OCI-LY7 (cell line): ENCODE measurements at regions not wholly inside any gene's neighbourhood (a gene's known extent, or its start where the extent isn't known, plus 50 kb on each side); places are given as distances from the start of the nearest gene placed in this dataset.

Experiments used
- BruUV-seq: library from RNA; stranded (reverse); fragments of 400-500 nt; replicated peaks from 2 replicates; lab custom pipeline; 2021; lab: Mats Ljungman, UMichigan
- CTCF ChIA-PET: fragments of 300-600 bp; sonication (Branson Sonifier 250); formaldehyde crosslinking; loops from one replicate; lab custom pipeline; 2022; ENCODE audit warnings: antibody characterized with exemption; ENCODE audit not compliant: unreplicated experiment; lab: Charles Lee
- POLR2A ChIA-PET: fragments of 300-600 bp; sonication (Branson Sonifier 250); formaldehyde crosslinking; loops from one replicate; lab custom pipeline; 2022; ENCODE audit warnings: antibody characterized with exemption; lab: Charles Lee
- DNase-seq: peaks from one replicate; pipeline ENCODE4 v3.0.0-alpha.2; 2015; ENCODE audit warnings: low spot score
- H2AFZ ChIP-seq: fragments of 200-600 bp; sonication (generic), shearing (Covaris generic); 2 replicates; pipeline ENCODE4 v1.6.1; 2014; ENCODE audit warnings: mild to moderate bottlenecking, antibody characterized with exemption, low read length, moderate library complexity
- H3K27ac ChIP-seq: fragments of 200-600 bp; sonication (generic); 2 replicates; pipeline ENCODE4 v1.5.1; 2014; ENCODE audit warnings: mixed run types, low read depth, mild to moderate bottlenecking, moderate library complexity, low read length, inconsistent platforms; ENCODE audit not compliant: poor library complexity, severe bottlenecking
- H3K36me3 ChIP-seq: fragments of 200-600 bp; sonication (generic); 2 replicates; pipeline ENCODE4 v1.6.1; 2014; ENCODE audit warnings: mild to moderate bottlenecking, antibody characterized with exemption, low read length, moderate library complexity, mixed read lengths; ENCODE audit not compliant: insufficient read depth
- H3K4me1 ChIP-seq: fragments of 200-600 bp; sonication (generic); 2 replicates; pipeline ENCODE4 v1.5.1; 2014; ENCODE audit warnings: mild to moderate bottlenecking, low read length; ENCODE audit not compliant: insufficient read depth, poor library complexity, severe bottlenecking
- H3K4me2 ChIP-seq: fragments of 200-600 bp; sonication (generic); 2 replicates; pipeline ENCODE4 v1.6.1; 2014; ENCODE audit warnings: mild to moderate bottlenecking, low read length
- H3K4me3 ChIP-seq: fragments of 200-600 bp; sonication (generic); 2 replicates; pipeline ENCODE4 v1.5.1; 2014; ENCODE audit warnings: mild to moderate bottlenecking, low read depth, low read length; ENCODE audit not compliant: poor library complexity, severe bottlenecking
- H3K79me2 ChIP-seq: fragments of 200-600 bp; sonication (generic); 2 replicates; pipeline ENCODE4 v1.6.1; 2016; ENCODE audit warnings: low read depth, mild to moderate bottlenecking, low read length, moderate library complexity, mixed read lengths; ENCODE audit not compliant: insufficient read depth
- H3K9me2 ChIP-seq: fragments of 200-600 bp; sonication (generic); 2 replicates; pipeline ENCODE4 v1.6.1; 2016; ENCODE audit warnings: mild to moderate bottlenecking, low read length, mixed read lengths; ENCODE audit not compliant: insufficient read depth
- H3K9me3 ChIP-seq: fragments of 200-600 bp; sonication (generic); 2 replicates; pipeline ENCODE4 v1.6.1; 2014; ENCODE audit warnings: mild to moderate bottlenecking, mixed run types, low read length, mixed read lengths
- H4K20me1 ChIP-seq: fragments of 200-600 bp; sonication (generic); 2 replicates; pipeline ENCODE4 v1.6.1; 2014; ENCODE audit warnings: mild to moderate bottlenecking, antibody characterized with exemption, low read length, moderate library complexity, mixed read lengths; ENCODE audit not compliant: insufficient read depth
- EZH2phosphoT487 ChIP-seq: fragments of 200-600 bp; sonication (generic); IDR thresholded peaks from 2 replicates; pipeline ENCODE4 v1.6.1; 2018; ENCODE audit warnings: low read depth, borderline replicate concordance, mild to moderate bottlenecking, mixed run types, antibody characterized with exemption, low read length, moderate library complexity, mixed read lengths
- intact Hi-C: fragments of 100-400 bp; cut with micrococcal nuclease; formaldehyde crosslinking; loops from one replicate; pipeline ENCODE4 v1.10.0; 2022; ENCODE audit not compliant: unreplicated experiment
- TF ChIP-seq, protein P1 (sequence below): fragments of 200-600 bp; sonication (generic); conservative IDR thresholded peaks from 2 replicates; pipeline ENCODE4 v1.5.1; 2014; ENCODE audit warnings: mild to moderate bottlenecking, antibody characterized with exemption, low read length, moderate library complexity, mixed read lengths

DNA sequence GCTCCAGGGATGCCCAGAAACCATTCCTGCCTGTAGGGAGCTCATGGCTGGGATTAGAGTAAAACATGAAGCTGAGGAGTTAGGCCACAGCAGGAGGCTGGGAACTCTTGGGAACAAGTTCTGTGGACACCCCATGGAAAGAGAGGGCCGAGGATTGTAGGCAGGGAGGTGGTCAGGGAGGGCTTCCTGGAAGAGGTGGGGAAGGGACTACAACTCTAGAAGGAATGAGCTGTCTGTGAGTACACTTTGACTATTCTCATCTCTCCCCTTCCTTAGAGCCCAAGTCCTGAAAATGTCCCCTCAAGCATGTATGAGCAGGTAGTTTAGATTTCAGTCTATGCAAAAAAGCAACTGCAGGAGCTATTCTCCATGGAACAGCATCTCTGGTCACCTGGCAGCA, 139.9 kb upstream of the GLI2 start:
- TF ChIP-seq EZH2phosphoT487, result no peak
- TF ChIP-seq, protein P1, sequence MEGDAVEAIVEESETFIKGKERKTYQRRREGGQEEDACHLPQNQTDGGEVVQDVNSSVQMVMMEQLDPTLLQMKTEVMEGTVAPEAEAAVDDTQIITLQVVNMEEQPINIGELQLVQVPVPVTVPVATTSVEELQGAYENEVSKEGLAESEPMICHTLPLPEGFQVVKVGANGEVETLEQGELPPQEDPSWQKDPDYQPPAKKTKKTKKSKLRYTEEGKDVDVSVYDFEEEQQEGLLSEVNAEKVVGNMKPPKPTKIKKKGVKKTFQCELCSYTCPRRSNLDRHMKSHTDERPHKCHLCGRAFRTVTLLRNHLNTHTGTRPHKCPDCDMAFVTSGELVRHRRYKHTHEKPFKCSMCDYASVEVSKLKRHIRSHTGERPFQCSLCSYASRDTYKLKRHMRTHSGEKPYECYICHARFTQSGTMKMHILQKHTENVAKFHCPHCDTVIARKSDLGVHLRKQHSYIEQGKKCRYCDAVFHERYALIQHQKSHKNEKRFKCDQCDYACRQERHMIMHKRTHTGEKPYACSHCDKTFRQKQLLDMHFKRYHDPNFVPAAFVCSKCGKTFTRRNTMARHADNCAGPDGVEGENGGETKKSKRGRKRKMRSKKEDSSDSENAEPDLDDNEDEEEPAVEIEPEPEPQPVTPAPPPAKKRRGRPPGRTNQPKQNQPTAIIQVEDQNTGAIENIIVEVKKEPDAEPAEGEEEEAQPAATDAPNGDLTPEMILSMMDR, result no peak
- H3K9me2 ChIP-seq, result no peaks in the 10 kb centered on the region
- POLR2A ChIA-PET, result no interaction called here
- no TSS peak for BruUV-seq
- H3K27ac ChIP-seq, result no peak overlapping the region
- H3K36me3 ChIP-seq, result no peaks in the 10 kb centered on the region
- no peak overlapping the region for H3K4me2 ChIP-seq
- no peak overlapping the region for H2AFZ ChIP-seq
- CTCF ChIA-PET, result interaction anchor here (0.9 kb wide), 1 partner anchor 31 kb away, joined by 4 read pairs; no protein-coding TSS in a partner anchor
- no peaks in the 10 kb centered on the region for H3K9me3 ChIP-seq
- intact Hi-C loops, result no loop called here
- no peaks in the 10 kb centered on the region for H3K4me1 ChIP-seq
- H4K20me1 ChIP-seq, result no peaks in the 10 kb centered on the region
- H3K4me3 ChIP-seq, result no peak overlapping the region
- DNase-seq, result no peak
- H3K79me2 ChIP-seq, result no peaks in the 10 kb centered on the region

DNA sequence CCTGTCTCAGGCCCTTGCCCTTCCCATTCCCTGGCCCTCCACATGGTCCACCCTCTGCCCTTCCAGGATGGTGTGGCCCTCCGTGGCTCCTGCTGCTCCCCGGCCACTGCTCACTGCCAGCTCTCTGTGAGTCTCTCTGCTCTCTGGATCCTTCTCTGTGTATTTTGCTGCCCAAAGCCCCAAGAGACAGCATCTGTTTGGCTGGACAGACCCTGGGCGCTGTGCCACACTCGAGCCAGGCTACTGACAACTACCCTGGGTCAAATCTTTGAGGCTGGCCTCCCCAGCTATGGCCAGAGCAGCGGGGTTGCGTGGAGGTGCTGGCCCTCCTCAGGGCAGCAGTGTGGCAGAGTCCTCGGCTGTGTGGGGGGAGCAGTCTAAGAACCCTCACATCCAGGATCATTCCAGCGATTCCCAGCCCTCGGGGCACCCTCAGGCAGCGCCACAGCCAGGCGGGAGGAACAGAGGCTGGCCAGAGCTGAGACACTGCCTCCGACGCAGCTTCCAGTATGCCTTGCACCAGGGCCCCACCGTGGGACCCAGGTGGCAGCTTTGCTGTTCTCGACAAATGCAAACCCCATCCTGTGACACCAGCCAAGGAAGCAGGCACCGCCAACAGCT, 139.4 kb upstream of the GLI2 start:
- H3K9me2 ChIP-seq, result no peaks in the 10 kb centered on the region
- no peaks in the 10 kb centered on the region for H3K9me3 ChIP-seq
- CTCF ChIA-PET, result interaction anchor here (0.9 kb wide), 1 partner anchor 31 kb away, joined by 4 read pairs; no protein-coding TSS in a partner anchor
- BruUV-seq, result no TSS peak
- POLR2A ChIA-PET, result no interaction called here
- no peaks in the 10 kb centered on the region for H4K20me1 ChIP-seq
- H3K4me3 ChIP-seq, result no peak overlapping the region
- no peak overlapping the region for H3K27ac ChIP-seq
- H3K36me3 ChIP-seq, result no peaks in the 10 kb centered on the region
- TF ChIP-seq, protein P1, result no peak
- no peak for TF ChIP-seq EZH2phosphoT487
- no peak overlapping the region for H3K4me2 ChIP-seq
- intact Hi-C loops, result no loop called here
- no peak for DNase-seq
- no peaks in the 10 kb centered on the region for H3K4me1 ChIP-seq
- no peaks in the 10 kb centered on the region for H3K79me2 ChIP-seq
- no peak overlapping the region for H2AFZ ChIP-seq

DNA sequence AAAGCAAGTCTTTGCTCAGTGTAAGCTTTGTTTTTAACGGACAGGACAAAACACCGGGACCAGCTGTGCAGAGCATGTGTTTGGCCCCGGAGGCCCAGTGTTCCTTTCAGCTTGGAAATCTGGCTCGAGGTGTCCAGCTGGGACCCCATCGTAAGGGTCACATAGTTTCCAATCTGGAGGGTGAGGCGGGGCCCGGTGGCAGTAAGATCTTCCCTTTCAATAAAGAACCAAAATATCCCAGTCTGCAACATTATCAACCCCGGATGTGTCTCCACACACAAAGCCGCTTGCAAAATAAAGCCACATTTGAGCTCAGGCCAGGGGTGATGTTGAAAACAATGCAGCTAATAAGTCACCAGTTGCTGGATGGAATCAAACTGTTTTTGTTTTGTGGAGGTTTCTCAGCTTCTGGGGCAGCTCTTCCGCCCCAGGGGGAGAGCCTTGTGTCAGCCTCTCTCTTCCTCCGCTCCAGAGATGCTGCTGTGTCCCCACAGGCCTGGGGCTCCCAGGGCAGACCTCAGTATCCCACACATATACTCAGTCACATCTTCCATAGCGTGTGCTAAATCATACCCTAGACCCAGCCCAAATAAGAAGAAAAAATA, 138.6 kb upstream of the GLI2 start:
- BruUV-seq, result no TSS peak
- TF ChIP-seq EZH2phosphoT487, result no peak
- TF ChIP-seq, protein P1, result no peak
- Histone ChIP-seq H3K36me3 (no peaks in the 10 kb centered on the region), H2AFZ (no peak overlapping the region), H3K9me2 (no peaks in the 10 kb centered on the region), H3K4me2 (no peak overlapping the region), H3K4me1 (no peaks in the 10 kb centered on the region), H3K4me3 (no peak overlapping the region), H4K20me1 (no peaks in the 10 kb centered on the region), H3K79me2 (no peaks in the 10 kb centered on the region), H3K27ac (no peak overlapping the region), H3K9me3 (no peaks in the 10 kb centered on the region)
- no peak for DNase-seq
- intact Hi-C loops, result no loop called here
- POLR2A ChIA-PET, result no interaction called here
- CTCF ChIA-PET, result no interaction called here
